PFSK-1 (cell line): ENCODE measurements at regions not wholly inside any gene's neighbourhood (a gene's known extent, or its start where the extent isn't known, plus 50 kb on each side); places are given as distances from the start of the nearest gene placed in this dataset.

Source experiments
- POLR2AphosphoS5 ChIP-seq: IDR thresholded peaks from 2 replicates; pipeline ENCODE4 v1.6.1; 2012; ENCODE audit warnings: low read depth, mild to moderate bottlenecking, control low read depth, low read length, moderate library complexity
- TAF1 ChIP-seq: IDR thresholded peaks from 2 replicates; pipeline ENCODE4 v1.6.1; 2012; ENCODE audit warnings: low read length, control low read depth, borderline replicate concordance; ENCODE audit not compliant: insufficient read depth

- TF ChIP-seq POLR2AphosphoS5 (no peak), TAF1 (no peak)
Measured at GRCh38 chr7:15007507-15007906, 105.0 kb upstream of the DGKB start.
